IMR-90 (cell line): ENCODE measurements at regions not wholly inside any gene's neighbourhood (a gene's known extent, or its start where the extent isn't known, plus 50 kb on each side); places are given as distances from the start of the nearest gene placed in this dataset.

Source experiments
- ATAC-seq: fragments of 200-7000 bp; cut with Tn5 transposase; 2 replicates; pipeline ENCODE4 v1.9.1; 2020; ENCODE audit warnings: low read depth, mild to moderate bottlenecking, moderate library complexity
- BruUV-seq: library from RNA; stranded (reverse); fragments of 400-500 nt; replicated peaks from 2 replicates; lab custom pipeline; 2021; lab: Mats Ljungman, UMichigan
- CTCF ChIA-PET: fragments of 300-600 bp; formaldehyde crosslinking; extraction: SDS; loops from one replicate; lab custom pipeline; 2021; ENCODE audit warnings: antibody characterized with exemption; lab: Yijun Ruan, JAX
- POLR2A ChIA-PET: fragments of 300-600 bp; sonication (Branson Sonifier 250); formaldehyde crosslinking; loops from one replicate; lab custom pipeline; 2022; ENCODE audit warnings: antibody characterized with exemption; ENCODE audit not compliant: unreplicated experiment; lab: Charles Lee
- DNase-seq: peaks from one replicate; pipeline ENCODE4 v3.0.0; 2013
- H2AFZ ChIP-seq: replicated peaks from 2 replicates; pipeline ENCODE3; 2013; ENCODE audit warnings: low read length, mild to moderate bottlenecking; ENCODE audit not compliant: poor library complexity
- H2AK5ac ChIP-seq: 2 replicates; pipeline ENCODE4 v1.6.1; 2013; ENCODE audit warnings: low read depth, low read length, inconsistent platforms
- H2AK9ac ChIP-seq: replicated peaks from 2 replicates; pipeline ENCODE3; 2013; ENCODE audit warnings: mild to moderate bottlenecking, low read depth, low read length, moderate library complexity; ENCODE audit not compliant: poor library complexity
- H2BK120ac ChIP-seq: 2 replicates; pipeline ENCODE4 v1.6.1; 2013; ENCODE audit warnings: low read depth, low read length, inconsistent platforms
- H2BK15ac ChIP-seq: 3 replicates; pipeline ENCODE4 v1.6.1; 2013; ENCODE audit warnings: low read depth, low read length, inconsistent platforms
- H2BK20ac ChIP-seq: 2 replicates; pipeline ENCODE4 v1.6.1; 2013; ENCODE audit warnings: low read depth, mild to moderate bottlenecking, inconsistent platforms, low read length, moderate library complexity
- H2BK5ac ChIP-seq: 2 replicates; pipeline ENCODE4 v1.6.1; 2013; ENCODE audit warnings: mild to moderate bottlenecking, low read depth, low read length, inconsistent platforms; ENCODE audit not compliant: poor library complexity, severe bottlenecking
- H3K14ac ChIP-seq: replicated peaks from 2 replicates; pipeline ENCODE4 v1.6.1; 2013; ENCODE audit warnings: low read depth, low read length, inconsistent platforms
- H3K18ac ChIP-seq: 2 replicates; pipeline ENCODE4 v1.6.1; 2013; ENCODE audit warnings: low read depth, low read length, control low read depth
- H3K23ac ChIP-seq: 2 replicates; pipeline ENCODE4 v1.6.1; 2013; ENCODE audit warnings: low read depth, low read length, inconsistent platforms
- H3K27ac ChIP-seq: 2 replicates; pipeline ENCODE4 v1.5.1; 2013; ENCODE audit warnings: mild to moderate bottlenecking, control low read depth, low read length; ENCODE audit not compliant: insufficient read depth
- H3K27me3 ChIP-seq: 2 replicates; pipeline ENCODE4 v1.6.1; 2013; ENCODE audit warnings: low read length; ENCODE audit not compliant: control insufficient read depth, insufficient read depth
- H3K36me3 ChIP-seq: 2 replicates; pipeline ENCODE4 v1.6.1; 2013; ENCODE audit warnings: low read length, mixed read lengths; ENCODE audit not compliant: control insufficient read depth, insufficient read depth
- H3K4ac ChIP-seq: 2 replicates; pipeline ENCODE4 v1.6.1; 2013; ENCODE audit warnings: low read depth, low read length, inconsistent platforms
- H3K4me1 ChIP-seq: 2 replicates; pipeline ENCODE4 v1.6.1; 2013; ENCODE audit warnings: low read length, mixed read lengths; ENCODE audit not compliant: control insufficient read depth, insufficient read depth
- H3K4me2 ChIP-seq: 2 replicates; pipeline ENCODE4 v1.6.1; 2013; ENCODE audit warnings: low read depth, mild to moderate bottlenecking, control low read depth, low read length, moderate library complexity
- H3K4me3 ChIP-seq: 2 replicates; pipeline ENCODE4 v1.5.1; 2013; ENCODE audit warnings: low read depth, mild to moderate bottlenecking, control low read depth, low read length, moderate library complexity; ENCODE audit not compliant: insufficient read depth
- H3K56ac ChIP-seq: 2 replicates; pipeline ENCODE4 v1.6.1; 2013; ENCODE audit warnings: low read length, inconsistent platforms; ENCODE audit not compliant: insufficient read depth; ENCODE audit errors: extremely low read depth
- H3K79me1 ChIP-seq, 2 experiments: 2 replicates each; pipeline ENCODE4 v1.6.1; 2013; ENCODE audit warnings: low read length in 2 of 2, inconsistent platforms in 1 of 2, low read depth in 1 of 2
- H3K9ac ChIP-seq: 2 replicates; pipeline ENCODE4 v1.6.1; 2013; ENCODE audit warnings: low read depth, low read length, control low read depth
- H3K9me1 ChIP-seq: 2 replicates; pipeline ENCODE4 v1.6.1; 2013; ENCODE audit warnings: low read length, inconsistent platforms; ENCODE audit not compliant: insufficient read depth
- H3K9me3 ChIP-seq: 2 replicates; pipeline ENCODE4 v1.6.1; 2013; ENCODE audit warnings: low read length; ENCODE audit not compliant: control insufficient read depth, insufficient read depth
- H4K20me1 ChIP-seq: 2 replicates; pipeline ENCODE4 v1.6.1; 2013; ENCODE audit warnings: low read length, inconsistent platforms; ENCODE audit not compliant: insufficient read depth
- H4K5ac ChIP-seq: 2 replicates; pipeline ENCODE4 v1.6.1; 2013; ENCODE audit warnings: mild to moderate bottlenecking, low read depth, low read length, control low read depth
- H4K8ac ChIP-seq, 2 experiments: 2 replicates each; pipeline ENCODE4 v1.6.1; 2013; ENCODE audit warnings: low read depth in 2 of 2, low read length in 2 of 2, control low read depth in 1 of 2, inconsistent platforms in 1 of 2
- H4K91ac ChIP-seq: 2 replicates; pipeline ENCODE4 v1.6.1; 2013; ENCODE audit warnings: low read depth, low read length, inconsistent platforms; ENCODE audit not compliant: insufficient read depth
- BHLHE40 ChIP-seq: fragments of 150-350 bp; IDR thresholded peaks from 2 replicates; pipeline ENCODE4 v1.6.1; 2016; ENCODE audit warnings: mild to moderate bottlenecking, low read depth, low read length
- CEBPB ChIP-seq: IDR thresholded peaks from 2 replicates; pipeline ENCODE4 v1.6.1; 2012; ENCODE audit warnings: low read depth, low read length, improper control_type of control experiment
- CHD1 ChIP-seq: IDR thresholded peaks from 2 replicates; pipeline ENCODE4 v1.6.1; 2012; ENCODE audit warnings: low read depth, low read length, improper control_type of control experiment
- ELK1 ChIP-seq: fragments of 150-350 bp; IDR thresholded peaks from 2 replicates; pipeline ENCODE4 v1.6.1; 2016; ENCODE audit warnings: low read depth, mild to moderate bottlenecking, low read length, moderate library complexity, borderline replicate concordance
- FOS ChIP-seq: fragments of 150-350 bp; IDR thresholded peaks from 2 replicates; pipeline ENCODE4 v1.6.1; 2016; ENCODE audit warnings: low read depth, low read length
- MAFK ChIP-seq: IDR thresholded peaks from 2 replicates; pipeline ENCODE4 v1.6.1; 2012; ENCODE audit warnings: low read depth, low read length, improper control_type of control experiment
- MAZ ChIP-seq: IDR thresholded peaks from 2 replicates; pipeline ENCODE4 v1.6.1; 2012; ENCODE audit warnings: low read depth, mild to moderate bottlenecking, low read length, improper control_type of control experiment, moderate library complexity, borderline replicate concordance
- MXI1 ChIP-seq: IDR thresholded peaks from 2 replicates; pipeline ENCODE4 v1.6.1; 2012; ENCODE audit warnings: low read depth, mild to moderate bottlenecking, low read length, moderate library complexity, borderline replicate concordance
- NFE2L2 ChIP-seq: fragments of 150-350 bp; IDR thresholded peaks from 2 replicates; pipeline ENCODE4 v1.6.1; 2016; ENCODE audit warnings: low read depth, mild to moderate bottlenecking, low read length
- POLR2A ChIP-seq: IDR thresholded peaks from 2 replicates; pipeline ENCODE4 v1.6.1; 2012; ENCODE audit warnings: mild to moderate bottlenecking, low read depth, low read length
- RAD21 ChIP-seq: IDR thresholded peaks from 2 replicates; pipeline ENCODE4 v1.6.1; 2012; ENCODE audit warnings: low read length, improper control_type of control experiment
- RCOR1 ChIP-seq: IDR thresholded peaks from 2 replicates; pipeline ENCODE4 v1.6.1; 2012; ENCODE audit warnings: mild to moderate bottlenecking, low read length, improper control_type of control experiment; ENCODE audit not compliant: insufficient replicate concordance
- RFX5 ChIP-seq: IDR thresholded peaks from 2 replicates; pipeline ENCODE4 v1.8.0; 2012; ENCODE audit warnings: low read depth, mild to moderate bottlenecking, low read length, moderate library complexity
- SMC3 ChIP-seq: fragments of 150-350 bp; IDR thresholded peaks from 2 replicates; pipeline ENCODE4 v1.6.1; 2016; ENCODE audit warnings: low read depth, mild to moderate bottlenecking, antibody characterized with exemption, low read length, moderate library complexity
- USF2 ChIP-seq: fragments of 150-350 bp; IDR thresholded peaks from 2 replicates; pipeline ENCODE4 v1.6.1; 2017; ENCODE audit warnings: mild to moderate bottlenecking, antibody characterized with exemption, low read length, low read depth
- WGBS, 2 experiments: methylation state at CpG; one replicate each; pipeline versions ENCODE4 v1.1.5 to v1.1.7; 2013; ENCODE audit warnings: missing lambda C conversion rate in 2 of 2; ENCODE audit not compliant: insufficient read length in 1 of 2; ENCODE audit errors: extremely low coverage in 2 of 2; 5-methylcytosine and 5-hydroxymethylcytosine counted together
- dilution Hi-C: fragments of 300-500 bp; cut with HindIII; formaldehyde crosslinking; loops from one replicate; pipeline ENCODE4 v1.14.3; 2018; ENCODE audit warnings: low sequenced_read_pairs; ENCODE audit not compliant: unreplicated experiment
- in situ Hi-C: fragments of 300-500 bp; cut with MboI; formaldehyde crosslinking; loops from 3 replicates; pipeline ENCODE4 v1.14.3; 2019; ENCODE audit warnings: low sequenced_read_pairs, inconsistent platforms, mixed read lengths
- intact Hi-C: fragments of 100-400 bp; cut with micrococcal nuclease; formaldehyde crosslinking; loops from 2 replicates; pipeline ENCODE4 v1.10.0; 2022
- TF ChIP-seq, protein P1 (sequence below): conservative IDR thresholded peaks from 2 replicates; pipeline ENCODE4 v1.5.1; 2012; ENCODE audit warnings: mild to moderate bottlenecking, low read depth, low read length, improper control_type of control experiment

DNA sequence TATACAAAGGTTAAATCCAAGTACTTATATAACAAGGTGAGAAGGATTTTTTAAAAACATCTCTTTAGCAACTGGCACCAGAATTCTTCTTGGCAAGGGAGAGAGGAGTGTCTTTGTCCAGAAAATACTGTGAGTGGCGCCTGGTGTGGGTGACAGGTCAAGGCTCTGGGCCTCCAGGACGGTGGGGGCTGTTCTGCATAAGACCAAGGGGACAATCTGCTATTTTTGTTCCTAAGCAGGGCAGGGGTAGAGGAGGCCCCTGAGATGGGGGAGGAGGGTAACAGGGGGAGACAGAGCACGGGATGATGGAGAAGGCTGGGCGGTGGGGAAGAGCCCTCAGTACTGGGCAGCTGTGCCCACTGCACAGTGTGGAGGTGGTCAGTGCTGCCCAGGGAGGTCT is 51.6 kb upstream of the TAF1B start:
- no peak overlapping the region for H2AK5ac ChIP-seq
- no peak overlapping the region for H3K4me3 ChIP-seq
- no peak overlapping the region for H2BK120ac ChIP-seq
- H4K5ac ChIP-seq, result no peak overlapping the region
- ChIA-PET CTCF (no interaction called here), POLR2A (no interaction called here)
- dilution Hi-C loops, result no loop called here
- no peak for ATAC-seq
- 63% methylated on average over 2 of the region's 4 CpGs; no CpG with 5 or more reads in 1 of the 2 experiments for WGBS, 2 experiments
- no TSS peak for BruUV-seq
- H3K4me1 ChIP-seq, result no peaks in the 10 kb centered on the region
- H2BK20ac ChIP-seq, result no peak overlapping the region
- peaks cover 4% of the 10 kb centered on the region; the same call in 1 of the 2 replicates for H3K27me3 ChIP-seq
- no peak overlapping the region for H4K8ac ChIP-seq
- TF ChIP-seq CHD1, result no peak
- TF ChIP-seq BHLHE40, result no peak
- TF ChIP-seq USF2, result no peak
- no peak for TF ChIP-seq SMC3
- TF ChIP-seq RAD21, result no peak
- TF ChIP-seq ELK1, result no peak
- TF ChIP-seq MAFK, result no peak
- no peak for TF ChIP-seq MXI1
- TF ChIP-seq POLR2A, result no peak
- TF ChIP-seq FOS, result no peak
- TF ChIP-seq MAZ, result no peak
- TF ChIP-seq RFX5, result no peak
- TF ChIP-seq RCOR1, result no peak
- TF ChIP-seq, protein P1, sequence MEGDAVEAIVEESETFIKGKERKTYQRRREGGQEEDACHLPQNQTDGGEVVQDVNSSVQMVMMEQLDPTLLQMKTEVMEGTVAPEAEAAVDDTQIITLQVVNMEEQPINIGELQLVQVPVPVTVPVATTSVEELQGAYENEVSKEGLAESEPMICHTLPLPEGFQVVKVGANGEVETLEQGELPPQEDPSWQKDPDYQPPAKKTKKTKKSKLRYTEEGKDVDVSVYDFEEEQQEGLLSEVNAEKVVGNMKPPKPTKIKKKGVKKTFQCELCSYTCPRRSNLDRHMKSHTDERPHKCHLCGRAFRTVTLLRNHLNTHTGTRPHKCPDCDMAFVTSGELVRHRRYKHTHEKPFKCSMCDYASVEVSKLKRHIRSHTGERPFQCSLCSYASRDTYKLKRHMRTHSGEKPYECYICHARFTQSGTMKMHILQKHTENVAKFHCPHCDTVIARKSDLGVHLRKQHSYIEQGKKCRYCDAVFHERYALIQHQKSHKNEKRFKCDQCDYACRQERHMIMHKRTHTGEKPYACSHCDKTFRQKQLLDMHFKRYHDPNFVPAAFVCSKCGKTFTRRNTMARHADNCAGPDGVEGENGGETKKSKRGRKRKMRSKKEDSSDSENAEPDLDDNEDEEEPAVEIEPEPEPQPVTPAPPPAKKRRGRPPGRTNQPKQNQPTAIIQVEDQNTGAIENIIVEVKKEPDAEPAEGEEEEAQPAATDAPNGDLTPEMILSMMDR, result no peak
- no peak for TF ChIP-seq CEBPB
- TF ChIP-seq NFE2L2, result no peak
- no peak overlapping the region for H2BK5ac ChIP-seq
- DNase-seq, result no peak
- H3K9me1 ChIP-seq, result no peaks in the 10 kb centered on the region
- no peaks in the 10 kb centered on the region for H4K20me1 ChIP-seq
- peaks cover 11% of the 10 kb centered on the region for H3K9me3 ChIP-seq
- no peak overlapping the region for H3K23ac ChIP-seq
- H2BK15ac ChIP-seq, result no peak overlapping the region
- no peak overlapping the region for H4K91ac ChIP-seq
- H2AK9ac ChIP-seq, result no peak overlapping the region
- H3K56ac ChIP-seq, result no peak overlapping the region
- no peak overlapping the region for H2AFZ ChIP-seq
- in situ Hi-C loops, result no loop called here
- intact Hi-C loops, result no loop called here
- H3K18ac ChIP-seq, result no peak overlapping the region
- H3K14ac ChIP-seq, result no peak overlapping the region
- no peak overlapping the region for H3K4me2 ChIP-seq
- H3K79me1 ChIP-seq, result no peaks in the 10 kb centered on the region
- H3K36me3 ChIP-seq, result no peaks in the 10 kb centered on the region
- no peak overlapping the region for H3K9ac ChIP-seq
- H3K27ac ChIP-seq, result no peak overlapping the region
- H3K4ac ChIP-seq, result no peak overlapping the region
